GM23338 (cell line): ENCODE measurements at regions not wholly inside any gene's neighbourhood (a gene's known extent, or its start where the extent isn't known, plus 50 kb on each side); places are given as distances from the start of the nearest gene placed in this dataset.

Experiments used
- CTCF ChIP-seq, 2 experiments: fragments of 200-600 bp in 1 of 2; sonication (generic) in 1 of 2; conservative IDR thresholded peaks; 2 replicates each; pipeline versions ENCODE4 v1.5.1 to v1.6.1; 2016 to 2017; ENCODE audit warnings: antibody characterized with exemption in 2 of 2, low read depth in 2 of 2, mild to moderate bottlenecking in 2 of 2, moderate library complexity in 1 of 2
- ETS1 ChIP-seq: IDR thresholded peaks from 2 replicates; pipeline ENCODE4 v1.6.1; 2016; ENCODE audit warnings: antibody characterized with exemption
- EZH2phosphoT487 ChIP-seq: fragments of 200-600 bp; sonication (generic); IDR thresholded peaks from one replicate; pipeline ENCODE4 v1.8.1; 2018; ENCODE audit warnings: antibody characterized with exemption; ENCODE audit not compliant: unreplicated experiment
- JUNB ChIP-seq: IDR thresholded peaks from one replicate; pipeline ENCODE4 v1.6.1; 2016; ENCODE audit warnings: antibody characterized with exemption; ENCODE audit not compliant: unreplicated experiment
- POLR2AphosphoS5 ChIP-seq: IDR thresholded peaks from 2 replicates; pipeline ENCODE4 v1.6.1; 2016; ENCODE audit warnings: antibody characterized with exemption, low read depth
- REST ChIP-seq: IDR thresholded peaks from one replicate; pipeline ENCODE4 v1.6.1; 2018; ENCODE audit warnings: antibody characterized with exemption; ENCODE audit not compliant: unreplicated experiment

GRCh38 chr2:167652401-167652800, 595.0 kb downstream of the STK39 start:
- TF ChIP-seq POLR2AphosphoS5 (no peak), ETS1 (no peak), EZH2phosphoT487 (no peak), REST (no peak), CTCF (conservative IDR thresholded peaks at IDR 0.05; ENCODE audit: low read depth in 2 of 2) (no peak), JUNB (no peak)
